ENCODE measurements at regions not wholly inside any gene's neighbourhood (a gene's known extent, or its start where the extent isn't known, plus 50 kb on each side); places are given as distances from the start of the nearest gene placed in this dataset.

DNA sequence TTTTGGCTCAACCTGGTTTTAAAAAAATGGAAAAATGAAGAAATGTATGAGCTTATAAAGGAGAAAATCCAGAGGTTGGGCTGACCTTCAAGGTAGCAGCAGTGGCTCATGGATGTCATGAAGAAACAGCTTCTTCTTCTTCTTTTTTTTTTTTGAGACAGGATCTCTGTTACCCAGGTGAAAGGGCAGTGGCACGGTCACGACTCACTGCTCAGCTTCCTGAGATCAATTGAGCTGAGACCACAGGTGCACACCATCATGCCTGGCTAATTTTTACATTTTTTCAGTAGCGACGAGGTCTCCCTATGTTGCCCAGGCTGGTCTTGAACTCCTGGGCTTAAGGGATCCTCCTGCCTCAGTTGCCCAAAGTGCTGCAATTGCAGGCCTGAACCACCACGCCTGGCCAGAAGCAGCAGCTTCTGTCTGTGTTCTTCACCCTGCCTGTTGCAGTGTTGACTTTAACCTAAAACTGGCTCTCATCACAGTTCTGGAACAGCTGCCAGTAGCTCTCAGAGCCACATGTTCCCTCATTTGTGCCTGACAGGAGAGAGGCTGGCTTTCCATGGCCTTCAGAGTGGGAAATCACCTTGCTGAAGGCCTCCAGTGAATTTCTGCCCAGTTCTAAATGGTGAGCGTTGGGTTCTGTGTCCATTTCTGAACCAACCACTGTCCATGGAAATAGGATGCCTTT is 117.7 kb downstream of the PFKFB3 start:
- WGBS (ENCODE audit: low lambda C conversion rate): 11% methylated on average over 6 of the region's 6 CpGs
- H3K4me2 ChIP-seq (ENCODE audit: low read depth, low read length): no peak overlapping the region
- no peak for TF ChIP-seq RXRB (CRISPR knock-in tag; IDR thresholded peaks at IDR 0.05; ENCODE audit: borderline replicate concordance)
- TF ChIP-seq, protein P1, sequence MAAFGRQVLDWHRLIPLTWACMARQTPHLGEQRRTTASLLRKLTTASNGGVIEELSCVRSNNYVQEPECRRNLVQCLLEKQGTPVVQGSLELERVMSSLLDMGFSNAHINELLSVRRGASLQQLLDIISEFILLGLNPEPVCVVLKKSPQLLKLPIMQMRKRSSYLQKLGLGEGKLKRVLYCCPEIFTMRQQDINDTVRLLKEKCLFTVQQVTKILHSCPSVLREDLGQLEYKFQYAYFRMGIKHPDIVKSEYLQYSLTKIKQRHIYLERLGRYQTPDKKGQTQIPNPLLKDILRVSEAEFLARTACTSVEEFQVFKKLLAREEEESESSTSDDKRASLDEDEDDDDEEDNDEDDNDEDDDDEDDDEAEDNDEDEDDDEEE (CRISPR knock-in tag; IDR thresholded peaks at IDR 0.05): no peak
- TF ChIP-seq ZNF510 (CRISPR knock-in tag; IDR thresholded peaks at IDR 0.05; ENCODE audit: low read depth): no peak
- no peak for TF ChIP-seq RFX3 (CRISPR knock-in tag; IDR thresholded peaks at IDR 0.05)
- no peak for TF ChIP-seq MATR3 (CRISPR knock-in tag; IDR thresholded peaks at IDR 0.05)
- DNase-seq (ENCODE audit: low spot score) (no peak), FAIRE-seq (no peak), ATAC-seq (no peak)
- intact Hi-C loops (cut with micrococcal nuclease; ENCODE audit: unreplicated experiment): no loop called here
- ChIA-PET CTCF (ENCODE audit: low intra/inter-chr PET ratio, low total read pairs) (no interaction called here), POLR2A (no interaction called here)
- H3K79me2 ChIP-seq (ENCODE audit: insufficient read depth, low read length): no peaks in the 10 kb centered on the region
- no peaks in the 10 kb centered on the region for H3K36me3 ChIP-seq (replicated peaks in 1 of 2; ENCODE audit: control insufficient read depth in 1 of 2, insufficient read depth in 2 of 2, low read length in 2 of 2)
- no TSS peak for BruUV-seq (replicated peaks)
- H3K9me3 ChIP-seq (ENCODE audit: low read length): no peaks in the 10 kb centered on the region
- no peak overlapping the region for H3K27ac ChIP-seq (ENCODE audit: extremely low read length, insufficient read depth, low read length)
- peaks cover 1 to 16% of the 10 kb centered on the region in 2 experiments; a peak in 4 of 5 replicates for H3K27me3 ChIP-seq (ENCODE audit: control insufficient read depth in 1 of 2, insufficient read depth in 2 of 2, low read length in 2 of 2)
- H3K4me3 ChIP-seq (replicated peaks in 1 of 3; ENCODE audit: insufficient read depth in 1 of 3, low read depth in 2 of 3, low read length in 3 of 3): no peak overlapping the region
- no peak overlapping the region for H3K9ac ChIP-seq (ENCODE audit: insufficient read depth, low read depth, low read length)
- no peaks in the 10 kb centered on the region for H4K20me1 ChIP-seq (ENCODE audit: insufficient read depth, low read length)
- in situ Hi-C loops (cut with HindIII; ENCODE audit: extremely low pct_ligation_motif_present, low pct_unique_long_range_greater_than_20kb): no loop called here
- no peaks in the 10 kb centered on the region for H3K4me1 ChIP-seq (ENCODE audit: insufficient read depth, low read length)
- H2AFZ ChIP-seq (ENCODE audit: low read length): no peak overlapping the region

DNA sequence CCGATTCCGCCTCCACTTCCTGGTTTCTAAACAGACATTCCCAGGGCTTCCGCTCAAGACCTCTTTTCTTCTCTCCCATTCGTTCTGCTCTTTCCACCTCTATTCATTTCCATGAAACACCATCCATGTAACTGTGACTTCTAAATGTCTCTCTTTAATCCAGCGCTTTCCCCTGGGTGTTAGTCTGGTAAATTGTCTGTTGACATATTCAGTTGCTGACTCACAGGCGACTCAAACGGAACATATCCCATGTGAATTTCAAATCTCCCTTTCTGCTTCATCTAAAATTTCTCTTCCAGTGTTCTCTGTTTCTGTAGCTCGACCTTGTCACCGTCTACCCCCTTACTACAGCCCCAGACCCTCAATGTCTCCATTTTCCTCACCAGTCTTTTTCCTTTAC is 119.1 kb downstream of the PFKFB3 start:
- Histone ChIP-seq H2AFZ (ENCODE audit: low read length) (no peak overlapping the region), H4K20me1 (ENCODE audit: insufficient read depth, low read length) (no peaks in the 10 kb centered on the region), H3K9me3 (ENCODE audit: low read length) (no peaks in the 10 kb centered on the region), H3K36me3 (replicated peaks in 1 of 2; ENCODE audit: control insufficient read depth in 1 of 2, insufficient read depth in 2 of 2, low read length in 2 of 2) (no peaks in the 10 kb centered on the region), H3K4me3 (replicated peaks in 1 of 3; ENCODE audit: insufficient read depth in 1 of 3, low read depth in 2 of 3, low read length in 3 of 3) (no peak overlapping the region), H3K27ac (ENCODE audit: extremely low read length, insufficient read depth, low read length) (no peak overlapping the region), H3K4me1 (ENCODE audit: insufficient read depth, low read length) (no peaks in the 10 kb centered on the region), H3K4me2 (ENCODE audit: low read depth, low read length) (no peak overlapping the region), H3K27me3 (ENCODE audit: control insufficient read depth in 1 of 2, insufficient read depth in 2 of 2, low read length in 2 of 2) (peaks cover 3 to 21% of the 10 kb centered on the region in 2 experiments; a peak in 4 of 5 replicates), H3K9ac (ENCODE audit: insufficient read depth, low read depth, low read length) (no peak overlapping the region), H3K79me2 (ENCODE audit: insufficient read depth, low read length) (no peaks in the 10 kb centered on the region)
- intact Hi-C loops (cut with micrococcal nuclease; ENCODE audit: unreplicated experiment): no loop called here
- BruUV-seq (replicated peaks): no TSS peak
- no peak for ATAC-seq
- WGBS (ENCODE audit: low lambda C conversion rate): 39% methylated on average over 9 of the region's 9 CpGs
- TF ChIP-seq FLYWCH1 (CRISPR knock-in tag; IDR thresholded peaks at IDR 0.05) (no peak), ZBTB21 (CRISPR knock-in tag; IDR thresholded peaks at IDR 0.05) (no peak)
- no peak for DNase-seq (ENCODE audit: low spot score)
- in situ Hi-C loops (cut with HindIII; ENCODE audit: extremely low pct_ligation_motif_present, low pct_unique_long_range_greater_than_20kb): no loop called here
- no peak for FAIRE-seq
- ChIA-PET POLR2A (no interaction called here), CTCF (ENCODE audit: low intra/inter-chr PET ratio, low total read pairs) (no interaction called here)
